ENCODE measurements at regions not wholly inside any gene's neighbourhood (a gene's known extent, or its start where the extent isn't known, plus 50 kb on each side); places are given as distances from the start of the nearest gene placed in this dataset.
A peak's percentile ranks its signal among the peaks of the same experiment; 100 is the strongest.

- DNase-seq = no peak
Observed at GRCh38 chr17:79392598-79392997, 218.3 kb downstream of the RBFOX3 start.

- peak; percentile 72 for DNase-seq
Observed at GRCh38 chr17:79391376-79392233, 219.2 kb downstream of the RBFOX3 start.

DNA sequence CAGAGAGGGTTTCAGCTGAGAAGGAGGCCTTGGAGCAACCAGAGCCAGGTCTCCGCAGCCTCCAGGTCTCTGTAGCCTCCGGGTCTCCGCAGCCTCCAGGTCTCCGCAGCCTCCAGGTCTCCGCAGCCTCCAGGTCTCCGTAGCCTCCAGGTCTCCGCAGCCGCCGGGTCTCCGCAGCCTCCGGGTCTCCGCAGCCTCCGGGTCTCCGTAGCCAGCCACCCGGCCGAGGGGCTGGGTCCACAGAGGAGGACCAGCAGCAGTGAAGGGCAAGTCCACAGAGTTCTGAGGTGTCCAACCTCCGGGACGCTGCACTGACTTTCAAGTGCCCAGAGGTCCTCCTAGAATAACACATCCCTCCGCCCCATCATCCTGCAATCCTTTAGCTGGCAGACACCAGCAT is 221.0 kb downstream of the RBFOX3 start:
- DNase-seq = no peak

- DNase-seq = peak; percentile 72
Observed at GRCh38 chr17:79388556-79389295, 222.1 kb downstream of the RBFOX3 start.

DNA sequence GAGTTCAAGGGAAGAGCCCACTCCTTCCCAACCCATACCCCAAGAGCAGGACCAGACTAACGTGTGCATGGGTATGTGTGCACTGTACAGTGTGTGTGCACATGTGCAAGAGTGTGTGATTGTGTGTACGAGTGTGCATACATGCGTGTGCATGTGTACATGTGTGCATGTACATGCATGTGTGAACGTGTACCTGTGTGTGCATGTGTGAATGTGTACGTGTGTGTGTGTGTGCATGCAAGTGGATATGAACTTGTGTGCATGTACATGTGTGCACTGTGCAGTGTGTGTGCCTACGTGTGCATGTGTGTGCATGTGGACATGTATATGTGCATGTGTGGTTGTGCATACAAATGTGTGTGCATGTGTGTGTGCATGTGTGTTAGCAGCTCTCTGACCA is 223.1 kb downstream of the RBFOX3 start:
- no peak for DNase-seq

DNA sequence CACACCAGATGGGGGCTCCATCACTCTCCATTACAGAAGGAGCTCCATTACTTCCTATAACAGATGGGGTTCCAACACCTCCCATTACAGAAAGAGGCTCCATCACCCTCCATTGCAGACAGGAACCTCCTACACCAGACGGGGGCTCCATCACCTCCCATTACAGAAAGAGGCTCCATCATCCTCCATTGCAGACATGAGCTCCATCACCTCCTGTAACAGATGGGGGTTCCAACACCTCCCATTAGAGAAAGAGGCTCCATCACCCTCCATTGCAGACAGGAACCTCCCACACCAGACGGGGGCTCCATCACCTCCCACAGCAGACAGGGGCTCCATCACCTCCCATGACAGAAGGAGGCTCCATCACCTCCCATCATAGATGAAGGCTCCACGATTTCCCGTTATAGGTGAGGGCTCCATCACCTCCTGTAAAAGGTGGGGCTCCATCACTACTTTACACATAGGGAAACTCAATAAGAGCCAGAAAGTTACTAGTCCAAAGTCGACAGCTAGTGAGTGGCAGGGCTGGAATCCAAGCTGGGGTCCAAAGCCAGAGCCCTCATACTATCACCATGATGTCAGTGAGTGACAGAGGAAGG is 224.8 kb downstream of the RBFOX3 start:
- no peak for DNase-seq

- no peak for DNase-seq
Observed at GRCh38 chr17:79382313-79382712, 228.5 kb downstream of the RBFOX3 start.

GRCh38 chr17:79379700-79380445 is 231.0 kb downstream of the RBFOX3 start:
- DNase-seq = no peak

DNA sequence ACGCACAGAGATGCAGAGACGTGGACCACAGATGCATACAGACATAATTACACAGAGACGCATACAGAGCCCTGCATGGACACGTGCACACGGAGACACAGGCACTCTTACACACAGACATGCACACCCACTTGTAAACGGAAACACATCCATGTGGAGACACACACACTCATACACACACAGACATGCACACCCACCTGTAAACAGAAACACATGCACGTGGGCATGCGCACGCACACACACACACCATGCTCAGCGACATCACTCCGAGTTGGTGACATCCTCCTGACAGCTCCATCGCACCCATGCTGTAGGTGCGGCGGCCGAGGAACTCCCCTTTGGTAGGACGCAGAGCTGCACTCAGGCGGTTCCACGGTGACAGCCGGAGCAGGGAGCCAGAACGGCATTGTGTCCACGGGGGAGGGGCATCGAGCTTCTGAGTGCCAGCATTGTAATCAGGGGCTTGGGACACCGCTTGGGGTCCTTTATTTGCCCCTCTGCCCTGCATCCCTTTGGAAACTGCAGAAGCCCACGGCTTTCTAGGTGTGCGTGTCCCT is 233.5 kb downstream of the RBFOX3 start:
- DNase-seq = no peak

DNA sequence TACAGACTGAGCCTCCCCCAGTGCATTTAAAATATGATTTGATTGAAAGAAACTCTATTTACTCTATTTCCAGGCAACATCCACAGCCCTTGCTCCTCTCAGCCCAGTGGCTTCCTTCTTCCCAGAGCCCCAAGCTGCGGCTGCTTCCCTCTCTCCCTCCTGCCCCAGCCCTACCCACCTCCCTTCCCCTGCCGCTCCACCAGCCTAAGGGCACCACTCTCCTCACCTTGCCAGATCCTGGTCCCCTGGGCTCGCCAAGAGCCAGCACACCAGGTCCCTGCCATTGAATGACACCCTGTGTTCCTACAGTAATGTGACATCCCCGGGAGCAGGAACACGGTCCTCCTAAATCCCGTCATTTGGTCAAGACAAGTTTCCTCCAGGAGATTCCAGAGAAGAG is 236.0 kb downstream of the RBFOX3 start:
- DNase-seq = no peak

- DNase-seq = no peak
Observed at GRCh38 chr17:79374087-79374689, 236.7 kb downstream of the RBFOX3 start.

- no peak for DNase-seq
Observed at GRCh38 chr17:79372470-79373238, 238.2 kb downstream of the RBFOX3 start.

- DNase-seq = no peak
Observed at GRCh38 chr17:79371984-79372383, 238.9 kb downstream of the RBFOX3 start.

GRCh38 chr17:79370594-79370993 is 240.3 kb downstream of the RBFOX3 start:
- DNase-seq = no peak

GRCh38 chr17:79370126-79370525 is 240.7 kb downstream of the RBFOX3 start:
- DNase-seq = no peak

DNA sequence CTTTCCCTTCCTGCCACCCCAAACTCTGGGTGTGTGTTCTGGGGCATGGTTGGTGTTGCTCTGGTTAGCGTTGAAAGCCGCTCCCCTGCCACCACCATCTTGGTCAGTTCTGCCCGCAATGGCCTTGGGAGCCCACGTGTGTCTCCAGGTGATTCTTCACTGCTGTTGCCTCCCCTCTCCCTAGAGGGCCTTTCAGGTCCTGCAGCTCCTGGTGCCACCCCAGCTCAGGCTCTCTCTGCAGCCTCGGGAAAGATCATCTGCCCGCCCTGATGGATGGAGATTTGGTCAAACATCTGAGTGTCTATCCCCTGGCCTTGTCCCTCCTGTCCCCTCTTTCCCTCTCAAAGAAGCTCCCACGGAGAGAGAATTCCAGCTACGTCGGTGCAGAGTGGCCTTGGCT is 241.3 kb downstream of the RBFOX3 start:
- DNase-seq = no peak

DNA sequence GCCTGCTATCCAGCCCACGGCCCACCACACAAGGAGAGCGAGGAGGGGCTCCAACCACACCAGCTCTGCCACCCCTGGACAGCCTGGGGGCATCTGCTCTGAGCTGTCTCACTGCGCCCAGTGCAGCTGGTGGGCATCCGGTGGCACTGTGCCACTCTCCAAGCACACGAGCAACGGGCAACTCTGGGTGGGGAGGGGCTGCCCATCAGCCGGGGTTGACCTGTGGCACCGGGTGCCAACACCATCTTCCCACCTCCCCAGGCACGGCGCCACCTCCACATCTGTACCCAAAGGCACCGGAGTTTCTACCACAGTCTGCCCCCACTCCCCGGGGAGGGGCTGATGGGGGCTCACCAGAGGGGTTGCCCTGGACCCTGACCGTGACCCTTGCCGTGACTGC is 241.8 kb downstream of the RBFOX3 start:
- DNase-seq = no peak

DNA sequence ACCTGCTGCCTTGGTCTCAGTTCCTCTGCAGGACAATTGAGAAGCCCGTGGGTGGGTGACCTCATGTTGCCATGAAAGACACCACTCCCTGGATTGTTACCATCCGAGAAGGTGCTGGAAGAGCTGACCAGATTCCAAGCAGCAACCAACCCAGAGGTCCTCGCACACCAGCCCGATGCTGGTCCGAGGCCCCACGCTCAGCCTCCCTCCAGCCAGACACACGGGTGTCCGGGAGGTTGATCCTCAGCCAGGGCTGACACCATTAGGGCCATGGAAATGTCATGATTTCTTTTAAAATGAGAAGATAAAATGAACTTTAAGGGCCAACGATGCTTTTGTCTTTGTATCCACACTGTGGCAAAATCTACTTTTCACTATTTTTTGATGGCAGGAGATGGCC is 242.3 kb downstream of the RBFOX3 start:
- no peak for DNase-seq

- DNase-seq = no peak
Observed at GRCh38 chr17:79366988-79367571, 243.8 kb downstream of the RBFOX3 start.

DNA sequence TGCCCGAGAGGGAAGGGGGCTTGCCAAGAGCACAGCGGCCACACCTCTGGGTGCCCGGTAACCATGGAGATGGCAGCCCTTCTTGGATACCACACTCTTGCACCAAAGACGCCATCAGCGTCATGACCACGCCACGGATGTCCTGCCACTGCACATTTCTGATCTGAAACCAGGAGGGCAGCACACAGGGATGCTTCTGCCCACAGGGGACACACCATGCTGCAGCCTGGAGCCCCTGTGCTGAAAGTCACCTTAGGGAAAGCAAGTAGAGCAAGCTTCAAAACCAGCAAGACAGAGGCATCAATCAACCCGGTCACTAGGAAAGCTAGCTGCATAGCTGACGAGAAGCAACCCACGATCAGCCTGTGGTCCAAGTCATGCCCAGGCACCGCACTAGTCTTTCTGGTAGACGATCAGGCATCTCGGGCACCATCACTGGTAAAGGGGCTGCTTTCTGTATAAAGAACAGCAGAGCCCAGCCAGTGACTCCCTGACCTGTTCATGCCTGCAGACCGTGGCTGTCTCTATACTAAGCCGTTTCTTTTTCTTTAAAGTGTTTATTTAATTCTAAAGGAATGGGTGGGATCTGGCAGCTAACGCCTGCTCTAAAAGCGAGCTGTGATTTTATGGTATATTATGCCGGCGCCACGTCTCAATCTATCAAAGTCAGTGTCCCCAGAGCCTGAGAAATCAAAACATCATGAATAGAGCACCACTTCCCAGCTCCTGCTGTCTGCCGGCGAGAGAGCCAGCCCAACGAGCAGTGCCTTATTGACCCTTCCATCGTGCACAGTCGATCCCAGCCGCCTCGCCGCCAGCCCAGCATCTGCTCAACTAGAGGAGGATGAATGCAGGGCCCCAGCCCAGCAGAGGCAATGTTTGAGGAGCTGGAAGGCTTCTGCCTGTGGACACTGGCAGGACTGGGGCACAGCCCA is 244.7 kb downstream of the RBFOX3 start:
- peak; percentile 26 for DNase-seq
